CD4-positive, CD25-positive, alpha-beta regulatory T cell (primary cell): ENCODE measurements at regions not wholly inside any gene's neighbourhood (a gene's known extent, or its start where the extent isn't known, plus 50 kb on each side); places are given as distances from the start of the nearest gene placed in this dataset.
"Not testable (repeated sequence)": the region's sequence is repeated elsewhere in the genome, so short reads cannot be mapped to it uniquely, and the experiment has no call there.

Experiments used
- ATAC-seq, 2 donors: fragments of 150-1000 bp; cut with Tn5 transposase; one replicate each; pipeline ENCODE4 v1.10.0; 2021; ENCODE audit warnings: low read depth in 2 of 2, moderate number of reproducible peaks in 2 of 2, moderate library complexity in 1 of 2
- DNase-seq, 3 donors: peaks; one replicate each; pipeline versions ENCODE4 v3.0.0 to v3.0.0-alpha.2; 2012 to 2022; ENCODE audit warnings: mixed read lengths in 1 of 3
- H3K27ac ChIP-seq: one replicate; pipeline ENCODE4 v1.7.0; 2013; ENCODE audit warnings: mild to moderate bottlenecking, low read length; ENCODE audit not compliant: insufficient read depth, poor library complexity, severe bottlenecking
- H3K27me3 ChIP-seq: one replicate; pipeline ENCODE4 v1.7.0; 2013; ENCODE audit warnings: low read length; ENCODE audit not compliant: control insufficient read depth, insufficient read depth
- H3K36me3 ChIP-seq: one replicate; pipeline ENCODE4 v1.7.0; 2013; ENCODE audit warnings: mild to moderate bottlenecking, low read length, moderate library complexity; ENCODE audit not compliant: control insufficient read depth, insufficient read depth
- H3K4me1 ChIP-seq: 2 replicates; pipeline ENCODE4 v1.7.0; 2013; ENCODE audit warnings: mild to moderate bottlenecking, low read length; ENCODE audit not compliant: insufficient read depth, control insufficient read depth, poor library complexity, severe bottlenecking
- H3K4me3 ChIP-seq: one replicate; pipeline ENCODE4 v1.7.0; 2013; ENCODE audit warnings: low read depth, mild to moderate bottlenecking, low read length, moderate library complexity
- H3K9me3 ChIP-seq, 2 experiments: 1 replicate in 1 of 2; 2 replicates in 1 of 2; pipeline ENCODE4 v1.7.0; 2013; ENCODE audit warnings: low read length in 2 of 2, mild to moderate bottlenecking in 1 of 2, moderate library complexity in 1 of 2; ENCODE audit not compliant: control insufficient read depth in 2 of 2
- H3K27ac Mint-ChIP-seq, 3 donors: one replicate each; pipeline ENCODE4 v1.8.0; 2020 to 2022; ENCODE audit warnings: mild to moderate bottlenecking in 3 of 3, mixed read lengths in 3 of 3, moderate library complexity in 2 of 3
- H3K27me3 Mint-ChIP-seq: one replicate; pipeline ENCODE4 v1.8.0; 2022; ENCODE audit warnings: mild to moderate bottlenecking, mixed read lengths
- H3K36me3 Mint-ChIP-seq: one replicate; pipeline ENCODE4 v1.8.0; 2020; ENCODE audit warnings: mixed read lengths
- H3K4me1 Mint-ChIP-seq, 4 donors: one replicate each; pipeline ENCODE4 v1.8.0; 2020 to 2022; ENCODE audit warnings: mixed read lengths in 4 of 4, mild to moderate bottlenecking in 1 of 4
- H3K4me3 Mint-ChIP-seq, 4 donors: one replicate each; pipeline ENCODE4 v1.8.0; 2020 to 2022; ENCODE audit warnings: mild to moderate bottlenecking in 4 of 4, mixed read lengths in 4 of 4, moderate library complexity in 3 of 4
- H3K9me3 Mint-ChIP-seq, 7 donors: one replicate each; pipeline ENCODE4 v1.8.0; 2020 to 2022; ENCODE audit warnings: mixed read lengths in 7 of 7, mild to moderate bottlenecking in 3 of 7, moderate library complexity in 2 of 7

DNA sequence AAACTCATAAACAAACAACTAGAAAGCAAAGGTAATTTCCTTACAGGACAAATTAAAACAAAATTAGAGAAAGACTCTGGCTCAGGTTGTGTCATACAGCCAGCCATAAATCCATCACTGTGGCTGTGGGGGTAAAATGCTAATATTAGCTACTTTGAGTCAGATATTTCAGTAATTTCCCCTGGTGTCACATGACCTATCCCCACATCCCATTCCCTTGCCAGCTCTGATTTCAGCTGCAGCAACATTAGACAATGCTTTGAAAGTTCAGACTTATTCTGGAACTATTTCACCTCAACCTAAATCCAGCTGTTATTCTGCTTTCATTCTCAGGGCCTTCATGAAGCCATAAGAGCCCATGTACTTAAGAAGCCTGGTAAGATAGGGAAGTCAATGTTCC is 55.3 kb downstream of the RPL10L start:
- DNase-seq (no peak), ATAC-seq (no peak)
- Histone ChIP-seq H3K9me3 (peaks cover 0 to 14% of the 10 kb centered on the region in 2 experiments), H3K4me1 (no peaks in the 10 kb centered on the region), H3K27me3 (no peaks in the 10 kb centered on the region), H3K27ac (no peak overlapping the region), H3K4me3 (no peak overlapping the region), H3K36me3 (no peaks in the 10 kb centered on the region)
- H3K36me3 Mint-ChIP-seq: no peaks in the 10 kb centered on the region
- H3K4me1 Mint-ChIP-seq: no peaks in the 10 kb centered on the region
- H3K27ac Mint-ChIP-seq: no peak overlapping the region
- no peak overlapping the region for H3K4me3 Mint-ChIP-seq
- no peaks in the 10 kb centered on the region for H3K27me3 Mint-ChIP-seq
- peaks cover 2 to 14% (median 7%) of the 10 kb centered on the region in 7 donors for H3K9me3 Mint-ChIP-seq

DNA sequence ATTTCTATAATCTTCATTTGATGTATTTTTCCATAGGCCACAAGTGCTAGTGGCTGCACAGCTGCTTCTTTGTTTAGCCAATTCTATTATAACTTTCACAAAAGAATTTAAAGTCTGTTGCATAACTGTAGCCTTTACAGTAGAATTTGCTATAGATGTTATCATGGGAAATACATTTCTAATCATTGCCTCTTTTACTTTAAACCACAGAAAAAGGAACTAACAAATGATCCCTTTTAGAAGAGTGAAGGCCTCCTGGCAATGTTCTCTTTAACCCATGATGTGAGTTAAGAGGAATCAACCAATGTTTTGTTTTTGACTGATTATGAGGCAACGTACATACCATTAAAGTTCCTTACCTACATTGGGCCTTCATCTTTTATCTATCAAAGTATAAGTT is 68.8 kb downstream of the RPL10L start:
- H3K4me3 Mint-ChIP-seq: no peak overlapping the region
- H3K4me1 Mint-ChIP-seq: no peaks in the 10 kb centered on the region
- Histone ChIP-seq H3K4me3 (no peak overlapping the region), H3K9me3 (peaks cover 0 to 4% of the 10 kb centered on the region in 2 experiments), H3K36me3 (no peaks in the 10 kb centered on the region), H3K27ac (no peak overlapping the region), H3K27me3 (no peaks in the 10 kb centered on the region), H3K4me1 (no peaks in the 10 kb centered on the region)
- DNase-seq: no peak
- no peak for ATAC-seq
- H3K36me3 Mint-ChIP-seq: no peaks in the 10 kb centered on the region
- no peaks in the 10 kb centered on the region for H3K27me3 Mint-ChIP-seq
- H3K9me3 Mint-ChIP-seq: peaks cover 0 to 7% (median 2%) of the 10 kb centered on the region in 7 donors
- no peak overlapping the region for H3K27ac Mint-ChIP-seq

DNA sequence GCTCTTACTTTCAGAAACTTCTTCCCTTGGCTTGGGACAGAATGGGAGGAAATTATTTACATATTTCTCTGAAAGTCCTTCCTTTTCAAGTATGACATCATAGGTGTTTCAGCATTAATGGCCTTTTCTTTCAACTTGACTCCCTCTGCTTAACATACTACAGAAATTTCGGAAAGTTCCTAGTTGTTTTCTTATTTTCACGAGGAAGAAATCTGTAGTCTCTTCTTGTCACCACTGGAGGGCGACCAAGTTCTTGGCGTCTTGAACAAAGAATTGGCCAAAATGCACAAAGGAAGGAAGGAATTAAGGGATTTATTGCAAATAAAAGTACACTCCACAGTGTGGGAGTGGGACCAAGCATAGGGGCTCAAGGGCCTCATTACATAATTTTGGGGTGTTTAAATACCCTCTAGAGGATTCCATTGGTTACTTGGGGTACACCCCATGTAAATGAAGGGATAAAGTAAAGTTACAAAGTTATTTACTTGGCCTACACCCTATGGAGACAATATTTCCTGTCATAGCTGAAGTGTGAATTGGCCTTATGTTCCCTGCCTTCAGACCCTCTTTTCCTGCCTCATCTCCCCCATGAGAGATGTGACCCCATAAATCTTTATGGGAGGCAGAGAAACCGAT is 70.4 kb downstream of the RPL10L start:
- Mint-ChIP-seq H3K27ac (no peak overlapping the region), H3K9me3 (peaks cover 0 to 12% (median 3%) of the 10 kb centered on the region in 7 donors), H3K27me3 (no peaks in the 10 kb centered on the region), H3K36me3 (no peaks in the 10 kb centered on the region), H3K4me1 (no peaks in the 10 kb centered on the region), H3K4me3 (no peak overlapping the region)
- H3K36me3 ChIP-seq: no peaks in the 10 kb centered on the region
- no peak overlapping the region for H3K4me3 ChIP-seq
- no peaks in the 10 kb centered on the region for H3K27me3 ChIP-seq
- no peak for ATAC-seq
- no peaks in the 10 kb centered on the region for H3K9me3 ChIP-seq
- no peak for DNase-seq
- no peak overlapping the region for H3K27ac ChIP-seq
- H3K4me1 ChIP-seq: no peaks in the 10 kb centered on the region

DNA sequence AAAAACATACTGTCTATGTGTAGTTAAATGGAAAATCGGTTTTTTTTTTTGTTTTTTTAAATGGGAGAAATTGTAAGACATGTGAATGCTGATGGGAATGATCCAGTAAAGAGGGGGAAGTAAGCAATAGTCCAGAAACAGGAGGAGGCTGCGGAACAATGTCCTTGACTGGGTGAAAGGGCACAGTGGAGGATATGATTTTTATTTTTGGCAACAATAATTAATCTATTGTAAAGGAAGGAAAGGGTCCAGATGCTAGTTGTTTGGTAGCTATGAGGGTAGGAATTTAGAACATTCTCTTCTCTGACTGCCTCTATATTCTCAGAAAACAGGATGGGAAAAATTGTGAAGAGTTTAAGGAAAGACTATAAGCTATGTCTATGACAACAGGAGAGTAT is 76.6 kb downstream of the RPL10L start:
- Histone ChIP-seq H3K27me3 (no peaks in the 10 kb centered on the region), H3K36me3 (no peaks in the 10 kb centered on the region), H3K4me1 (no peaks in the 10 kb centered on the region), H3K9me3 (peaks cover 0 to 2% of the 10 kb centered on the region in 2 experiments), H3K27ac (no peak overlapping the region), H3K4me3 (no peak overlapping the region)
- DNase-seq: no peak
- H3K27ac Mint-ChIP-seq: no peak overlapping the region
- no peaks in the 10 kb centered on the region for H3K27me3 Mint-ChIP-seq
- H3K9me3 Mint-ChIP-seq: peaks cover 0 to 21% (median 7%) of the 10 kb centered on the region in 7 donors
- H3K36me3 Mint-ChIP-seq: no peaks in the 10 kb centered on the region
- no peak overlapping the region for H3K4me3 Mint-ChIP-seq
- no peak for ATAC-seq
- no peaks in the 10 kb centered on the region for H3K4me1 Mint-ChIP-seq

DNA sequence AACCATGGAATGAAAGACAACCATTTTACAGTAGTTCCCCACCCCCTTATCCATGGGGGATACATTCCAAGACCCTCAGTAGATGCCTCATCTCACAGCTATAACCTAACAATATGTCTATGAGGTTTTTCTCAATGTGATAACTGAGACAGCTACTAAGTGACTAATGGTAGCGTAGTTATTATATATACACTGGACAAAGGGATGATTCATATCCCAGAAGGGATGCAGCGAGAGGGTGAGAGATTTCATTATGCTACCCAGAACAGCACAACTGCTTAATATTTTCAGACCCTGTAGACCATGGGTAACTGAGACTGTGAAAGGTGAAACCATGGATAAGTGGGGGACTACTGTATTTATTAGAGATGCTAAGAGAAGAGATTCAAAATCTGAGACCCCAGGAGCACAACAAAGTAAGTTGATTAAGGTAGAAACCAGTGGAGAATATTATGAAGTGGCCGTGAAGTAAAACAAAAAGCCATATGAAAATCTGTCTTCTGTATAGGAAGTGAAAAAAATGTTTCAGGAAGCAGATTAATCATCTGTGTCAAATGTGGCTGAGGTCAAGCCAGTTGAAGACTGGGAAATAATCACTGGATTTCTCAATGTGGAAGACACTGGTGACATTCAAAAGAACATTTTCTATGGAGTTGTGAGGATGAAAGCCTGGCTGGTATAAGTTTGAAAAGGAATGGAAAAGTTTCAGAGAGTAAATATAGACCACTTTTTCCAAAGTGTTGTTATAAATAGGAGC is 77.2 kb downstream of the RPL10L start:
- ATAC-seq: no peak
- Mint-ChIP-seq H3K4me1 (no peaks in the 10 kb centered on the region), H3K9me3 (peaks cover 0 to 26% (median 8%) of the 10 kb centered on the region in 7 donors)

DNA sequence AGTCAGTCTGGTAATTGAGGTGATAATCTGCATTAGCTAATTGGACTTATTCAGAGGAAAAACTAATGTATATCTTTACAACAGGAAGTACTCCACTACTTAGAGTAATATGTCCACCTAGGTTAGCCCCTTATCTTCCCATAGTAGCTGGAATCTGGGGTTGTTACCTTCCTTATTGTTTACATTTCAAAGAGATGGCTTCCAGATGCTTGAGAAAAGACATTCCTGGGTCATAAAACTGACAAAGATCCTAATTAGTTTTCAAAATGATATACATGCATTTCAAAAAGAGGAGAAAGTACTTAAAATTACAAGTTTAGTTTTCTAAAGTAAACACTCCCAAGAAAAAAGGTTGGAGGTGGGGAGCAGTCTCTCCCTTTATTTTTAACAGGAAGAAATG is 78.1 kb downstream of the RPL10L start:
- H3K36me3 ChIP-seq: no peaks in the 10 kb centered on the region
- DNase-seq: no peak
- peaks cover 0 to 29% (median 11%) of the 10 kb centered on the region in 7 donors for H3K9me3 Mint-ChIP-seq
- peaks cover 0 to 2% of the 10 kb centered on the region in 2 experiments for H3K9me3 ChIP-seq
- no peaks in the 10 kb centered on the region for H3K4me1 ChIP-seq
- no peaks in the 10 kb centered on the region for H3K27me3 ChIP-seq
- H3K36me3 Mint-ChIP-seq: no peaks in the 10 kb centered on the region
- H3K27ac ChIP-seq: no peak overlapping the region
- ATAC-seq: no peak
- no peak overlapping the region for H3K4me3 Mint-ChIP-seq
- no peaks in the 10 kb centered on the region for H3K4me1 Mint-ChIP-seq
- H3K27me3 Mint-ChIP-seq: no peaks in the 10 kb centered on the region
- no peak overlapping the region for H3K27ac Mint-ChIP-seq
- no peak overlapping the region for H3K4me3 ChIP-seq

More for the DNA sequence above, 77.2 kb downstream of the RPL10L start:
- H3K9me3 ChIP-seq: peaks cover 0 to 2% of the 10 kb centered on the region in 2 experiments
- H3K4me3 ChIP-seq: no peak overlapping the region
- no peaks in the 10 kb centered on the region for H3K27me3 Mint-ChIP-seq
- no peaks in the 10 kb centered on the region for H3K27me3 ChIP-seq
- no peaks in the 10 kb centered on the region for H3K36me3 Mint-ChIP-seq
- no peak for DNase-seq
- H3K4me3 Mint-ChIP-seq: no peak overlapping the region
- H3K27ac Mint-ChIP-seq: no peak overlapping the region
- no peaks in the 10 kb centered on the region for H3K4me1 ChIP-seq
- no peaks in the 10 kb centered on the region for H3K36me3 ChIP-seq
- no peak overlapping the region for H3K27ac ChIP-seq

DNA sequence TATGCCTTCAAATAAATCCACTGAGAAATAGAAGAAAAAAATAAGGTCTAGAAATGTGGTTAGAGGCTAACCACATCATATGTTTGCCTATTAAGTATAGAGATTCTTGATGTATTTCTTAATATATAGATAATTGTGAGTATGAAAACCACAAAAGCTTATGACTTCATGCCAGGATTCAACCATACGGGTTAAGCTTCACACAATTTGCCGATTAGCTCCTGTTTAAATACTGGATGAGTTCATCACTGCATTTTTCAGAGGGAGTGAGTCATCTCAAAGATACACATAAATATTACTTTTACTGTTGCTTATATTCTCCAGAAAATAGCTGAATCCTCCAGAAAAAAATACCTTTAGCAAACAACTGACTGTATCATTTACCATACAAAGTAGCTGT is 79.6 kb downstream of the RPL10L start:
- no peak for ATAC-seq
- no peak overlapping the region for H3K4me3 ChIP-seq
- Mint-ChIP-seq H3K27ac (no peak overlapping the region), H3K4me3 (no peak overlapping the region), H3K4me1 (no peaks in the 10 kb centered on the region), H3K9me3 (peaks cover 0 to 18% (median 13%) of the 10 kb centered on the region in 7 donors), H3K27me3 (no peaks in the 10 kb centered on the region), H3K36me3 (no peaks in the 10 kb centered on the region)
- H3K9me3 ChIP-seq: peaks cover 0 to 2% of the 10 kb centered on the region in 2 experiments
- no peak for DNase-seq
- H3K36me3 ChIP-seq: no peaks in the 10 kb centered on the region
- no peaks in the 10 kb centered on the region for H3K27me3 ChIP-seq
- H3K4me1 ChIP-seq: no peaks in the 10 kb centered on the region
- no peak overlapping the region for H3K27ac ChIP-seq

DNA sequence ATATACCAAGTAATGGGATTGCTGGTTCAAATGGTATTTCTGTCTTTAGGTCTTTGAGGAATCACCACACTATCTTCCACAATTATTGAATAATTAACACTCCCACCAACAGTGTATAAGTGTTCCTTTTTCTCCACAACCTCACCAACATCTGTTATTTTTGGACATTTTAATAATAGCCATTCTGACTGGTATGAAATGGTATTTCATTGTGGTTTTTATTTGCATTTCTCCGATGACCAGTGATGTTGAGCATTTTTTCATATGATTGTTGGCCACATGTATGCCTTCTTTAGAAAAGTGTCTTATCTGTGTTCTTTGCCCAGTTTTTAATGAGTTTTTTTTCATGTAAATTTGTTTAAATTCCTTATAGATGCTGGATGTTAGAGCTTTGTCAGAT is 83.4 kb downstream of the RPL10L start:
- DNase-seq, H3K4me1 Mint-ChIP-seq, H3K36me3 ChIP-seq, H3K4me3 Mint-ChIP-seq, H3K36me3 Mint-ChIP-seq, H3K27ac ChIP-seq, H3K27me3 Mint-ChIP-seq, H3K9me3 ChIP-seq, H3K4me3 ChIP-seq, H3K4me1 ChIP-seq, H3K27me3 ChIP-seq, H3K27ac Mint-ChIP-seq, ATAC-seq: not testable (repeated sequence)
- H3K9me3 Mint-ChIP-seq: peaks cover 0 to 24% (median 15%) of the 10 kb centered on the region in 7 donors
